ENCODE measurements at regions not wholly inside any gene's neighbourhood (a gene's known extent, or its start where the extent isn't known, plus 50 kb on each side); places are given as distances from the start of the nearest gene placed in this dataset.

GRCh38 chr7:11294965-11295364 is 321.3 kb downstream of the PHF14 start:
- Histone ChIP-seq H3K27ac (ENCODE audit: low read depth, low read length) (no peak overlapping the region), H3K9me3 (ENCODE audit: control insufficient read depth in 1 of 2, insufficient read depth in 1 of 2, low read depth in 1 of 2, low read length in 2 of 2) (no peaks in the 10 kb centered on the region), H2AFZ (ENCODE audit: low read depth, low read length, poor library complexity, severe bottlenecking) (no peak overlapping the region), H3K9me2 (ENCODE audit: insufficient read depth) (no peaks in the 10 kb centered on the region), H3K27me3 (ENCODE audit: insufficient read depth, low read length) (no peaks in the 10 kb centered on the region), H3K36me3 (ENCODE audit: control insufficient read depth in 1 of 2, insufficient read depth in 2 of 2, low read length in 2 of 2) (no peaks in the 10 kb centered on the region), H3K4me3 (replicated peaks in 1 of 2; ENCODE audit: low read depth in 1 of 2, low read length in 2 of 2) (no peak overlapping the region), H4K20me1 (ENCODE audit: insufficient read depth) (no peaks in the 10 kb centered on the region), H3K4me1 (ENCODE audit: control insufficient read depth in 1 of 2, insufficient read depth in 2 of 2, low read length in 2 of 2) (no peaks in the 10 kb centered on the region), H3K9ac (ENCODE audit: low read length) (no peak overlapping the region), H3K4me2 (ENCODE audit: low read length) (no peak overlapping the region), H3K79me2 (ENCODE audit: insufficient read depth, low read length) (no peaks in the 10 kb centered on the region)
- RAD21 ChIA-PET (ENCODE audit: low non-redundant PET in 1 of 2, low total read pairs in 2 of 2, uncharacterized antibody in 2 of 2, unreplicated experiment in 2 of 2) = no interaction called here
- no peak for ATAC-seq
- POLR2A ChIA-PET = no interaction called here
- CTCF ChIA-PET = no interaction called here
- TF ChIP-seq ZNF274 (IDR thresholded peaks at IDR 0.05; ENCODE audit: low read depth, low read length) = no peak
- no peak for TF ChIP-seq EGR1 (IDR thresholded peaks at IDR 0.05; ENCODE audit: low read depth)
- no peak for TF ChIP-seq EZH2phosphoT487 (IDR thresholded peaks at IDR 0.05; ENCODE audit: borderline replicate concordance)
- TF ChIP-seq SRF (IDR thresholded peaks at IDR 0.05; ENCODE audit: low read depth) = no peak
- TF ChIP-seq ATF3 (IDR thresholded peaks at IDR 0.05) = no peak
- no peak for TF ChIP-seq CEBPB (IDR thresholded peaks at IDR 0.05; ENCODE audit: low read depth)
- TF ChIP-seq CBX3 (IDR thresholded peaks at IDR 0.05; ENCODE audit: low read depth) = no peak
- TF ChIP-seq FOSL1 (IDR thresholded peaks at IDR 0.05; ENCODE audit: low read depth) = no peak
- TF ChIP-seq SP1 (IDR thresholded peaks at IDR 0.05; ENCODE audit: low read depth) = no peak
- no peak for TF ChIP-seq TCF7L2 (IDR thresholded peaks at IDR 0.05; ENCODE audit: borderline replicate concordance, extremely low read depth, insufficient read depth, insufficient read length)
- TF ChIP-seq SIN3A (IDR thresholded peaks at IDR 0.05; ENCODE audit: low read depth) = no peak
- TF ChIP-seq ELF1 (IDR thresholded peaks at IDR 0.05; ENCODE audit: borderline replicate concordance, low read depth) = no peak
- intact Hi-C loops (cut with micrococcal nuclease) = no loop called here
- DNase-seq (ENCODE audit: low read depth, low spot score) = no peak
- BruUV-seq (replicated peaks) = no TSS peak

- no peaks in the 10 kb centered on the region for H3K36me3 ChIP-seq (ENCODE audit: control insufficient read depth in 1 of 2, insufficient read depth in 2 of 2, low read length in 2 of 2)
- H3K4me1 ChIP-seq (ENCODE audit: control insufficient read depth in 1 of 2, insufficient read depth in 2 of 2, low read length in 2 of 2) = no peaks in the 10 kb centered on the region
- ChIA-PET CTCF (no interaction called here), RAD21 (ENCODE audit: low non-redundant PET in 1 of 2, low total read pairs in 2 of 2, uncharacterized antibody in 2 of 2, unreplicated experiment in 2 of 2) (no interaction called here), POLR2A (no interaction called here)
- ATAC-seq (no peak), DNase-seq (ENCODE audit: low read depth, low spot score) (no peak)
- H3K4me2 ChIP-seq (ENCODE audit: low read length) = no peak overlapping the region
- peaks cover 0 to 3% of the 10 kb centered on the region in 2 experiments; a peak in 1 of 4 replicates for H3K9me3 ChIP-seq (ENCODE audit: control insufficient read depth in 1 of 2, insufficient read depth in 1 of 2, low read depth in 1 of 2, low read length in 2 of 2)
- no peaks in the 10 kb centered on the region for H3K79me2 ChIP-seq (ENCODE audit: insufficient read depth, low read length)
- H3K27ac ChIP-seq (ENCODE audit: low read depth, low read length) = no peak overlapping the region
- H3K9me2 ChIP-seq (ENCODE audit: insufficient read depth) = no peaks in the 10 kb centered on the region
- no peak overlapping the region for H2AFZ ChIP-seq (ENCODE audit: low read depth, low read length, poor library complexity, severe bottlenecking)
- H4K20me1 ChIP-seq (ENCODE audit: insufficient read depth) = no peaks in the 10 kb centered on the region
- H3K27me3 ChIP-seq (ENCODE audit: insufficient read depth, low read length) = no peaks in the 10 kb centered on the region
- no TSS peak for BruUV-seq (replicated peaks)
- intact Hi-C loops (cut with micrococcal nuclease) = no loop called here
- no peak overlapping the region for H3K4me3 ChIP-seq (replicated peaks in 1 of 2; ENCODE audit: low read depth in 1 of 2, low read length in 2 of 2)
- H3K9ac ChIP-seq (ENCODE audit: low read length) = no peak overlapping the region
- TF ChIP-seq SIN3A (IDR thresholded peaks at IDR 0.05; ENCODE audit: low read depth) (no peak), EGR1 (IDR thresholded peaks at IDR 0.05; ENCODE audit: low read depth) (no peak), ZNF274 (IDR thresholded peaks at IDR 0.05; ENCODE audit: low read depth, low read length) (no peak), POLR2A (IDR thresholded peaks at IDR 0.05; ENCODE audit: borderline replicate concordance, extremely low read depth, insufficient read depth, insufficient read length) (no peak), ELF1 (IDR thresholded peaks at IDR 0.05; ENCODE audit: borderline replicate concordance, low read depth) (no peak), ZBTB33 (IDR thresholded peaks at IDR 0.05; ENCODE audit: extremely low read depth, insufficient replicate concordance, low read length) (no peak), JUND (IDR thresholded peaks at IDR 0.05) (no peak), SP1 (IDR thresholded peaks at IDR 0.05; ENCODE audit: low read depth) (no peak), CTCF (IDR thresholded peaks at IDR 0.05 in 2 of 3, conservative IDR thresholded peaks at IDR 0.05 in 1 of 3; ENCODE audit: borderline replicate concordance in 1 of 3, insufficient read depth in 1 of 3, low read depth in 2 of 3, low read length in 2 of 3) (no peak), SRF (IDR thresholded peaks at IDR 0.05; ENCODE audit: low read depth) (no peak), EZH2 (IDR thresholded peaks at IDR 0.05) (no peak)
Measured at GRCh38 chr7:11297126-11297625, 323.5 kb downstream of the PHF14 start.

Data from HCT116 (cell line).